HepG2 (cell line): ENCODE measurements at regions not wholly inside any gene's neighbourhood (a gene's known extent, or its start where the extent isn't known, plus 50 kb on each side); places are given as distances from the start of the nearest gene placed in this dataset.

Experiments
- EP300 ChIP-seq, 3 experiments: sonication (generic) in 1 of 3; formaldehyde crosslinking in 1 of 3; IDR thresholded peaks; 2 replicates each; pipeline versions ENCODE4 v1.5.1 to v1.6.1; 2011 to 2020; ENCODE audit warnings: low read depth in 2 of 3, low read length in 2 of 3, borderline replicate concordance in 1 of 3, improper control_type of control experiment in 1 of 3, mild to moderate bottlenecking in 1 of 3, missing genetic modification reagents in 1 of 3, moderate library complexity in 1 of 3
- POLR2A ChIP-seq, 2 experiments: IDR thresholded peaks; 2 replicates each; pipeline ENCODE4 v1.6.1; 2011; ENCODE audit warnings: low read depth in 2 of 2, low read length in 2 of 2, mild to moderate bottlenecking in 1 of 2, moderate library complexity in 1 of 2; ENCODE audit not compliant: insufficient read depth in 1 of 2
- RAD51 ChIP-seq: fragments of 450-650 bp; IDR thresholded peaks from 2 replicates; pipeline ENCODE4 v1.6.1; 2016; ENCODE audit warnings: borderline replicate concordance
- ZNF83 ChIP-seq: sonication (generic); formaldehyde crosslinking; IDR thresholded peaks from 2 replicates; pipeline ENCODE4 v1.4.0; 2020; ENCODE audit warnings: missing genetic modification reagents, mild to moderate bottlenecking, borderline replicate concordance

DNA sequence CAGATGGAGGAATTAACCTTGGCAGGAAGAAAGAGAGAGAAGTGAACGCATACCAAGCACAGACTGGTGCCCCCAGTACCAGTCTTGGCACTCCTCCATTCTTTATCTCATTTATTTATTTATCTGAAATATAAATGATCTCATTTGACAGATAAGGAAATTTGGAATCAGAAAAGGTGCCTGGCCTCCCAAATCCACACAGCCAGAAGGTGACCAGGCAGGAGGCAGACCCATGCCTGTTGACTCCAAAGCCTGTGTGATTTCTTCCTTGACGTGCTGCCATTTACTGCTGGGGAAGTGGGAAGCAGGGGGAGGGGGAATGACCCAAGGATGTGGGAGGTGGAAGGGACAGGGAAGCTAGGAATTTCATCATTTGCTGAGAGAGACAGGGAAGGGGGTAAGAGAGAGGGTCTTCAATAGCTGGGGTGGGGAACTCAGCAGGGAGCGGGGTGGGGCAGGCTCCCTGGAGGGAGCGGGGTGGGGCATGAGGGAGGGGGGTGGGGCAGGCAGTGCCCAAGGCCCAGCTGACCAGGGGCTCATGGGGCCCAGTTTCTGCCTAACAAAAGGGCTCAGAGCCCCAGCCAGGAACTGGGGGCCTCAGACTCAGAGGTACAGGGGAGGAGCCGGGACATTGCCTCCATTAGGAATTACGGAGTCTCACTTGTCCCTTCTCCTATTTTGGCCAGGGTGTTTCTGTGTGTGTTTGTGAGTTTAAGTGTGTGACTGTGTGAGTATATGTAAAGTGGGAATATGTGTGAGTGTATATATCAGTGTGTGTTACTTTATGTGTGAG lies 63.0 kb downstream of the MINAR1 start:
- no peak for TF ChIP-seq RAD51
- no peak for TF ChIP-seq ZNF83 (CRISPR knock-in tag)
- TF ChIP-seq EP300 (IDR thresholded peaks at IDR 0.05; ENCODE audit: low read depth in 2 of 2, low read length in 2 of 2): no peak
- no peak for TF ChIP-seq EP300 (CRISPR knock-in tag; IDR thresholded peaks at IDR 0.05; ENCODE audit: borderline replicate concordance)
- TF ChIP-seq POLR2A (IDR thresholded peaks at IDR 0.05; ENCODE audit: insufficient read depth in 1 of 2, low read depth in 2 of 2, low read length in 2 of 2): no peak
